Kidney (tissue), 13 donors: ENCODE measurements at regions not wholly inside any gene's neighbourhood (a gene's known extent, or its start where the extent isn't known, plus 50 kb on each side); places are given as distances from the start of the nearest gene placed in this dataset.

Experiments
- DNase-seq, 5 donors: peaks; one replicate each; pipeline ENCODE4 v3.0.0-alpha.2; 2013 to 2020
- FAIRE-seq: peaks from 2 replicates; lab custom pipeline; 2012; peaks lifted over from hg19 to GRCh38; lab: Jason Lieb, UNC
- H3K27ac ChIP-seq, 2 donors: one replicate each; pipeline ENCODE4 v1.7.0; 2013; ENCODE audit warnings: low read depth in 2 of 2, low read length in 2 of 2, inconsistent platforms in 1 of 2
- H3K27me3 ChIP-seq: one replicate; pipeline ENCODE4 v1.7.1; 2013; ENCODE audit warnings: low read length, inconsistent platforms; ENCODE audit not compliant: control insufficient read depth, insufficient read depth
- H3K36me3 ChIP-seq, 3 donors: one replicate each; pipeline versions ENCODE4 v1.7.0 to v1.7.1; 2013; ENCODE audit warnings: low read length in 3 of 3, control low read depth in 1 of 3, inconsistent platforms in 1 of 3; ENCODE audit not compliant: insufficient read depth in 3 of 3, control insufficient read depth in 2 of 3
- H3K4me1 ChIP-seq, 3 donors: one replicate each; pipeline versions ENCODE4 v1.7.0 to v1.7.1; 2013; ENCODE audit warnings: low read length in 3 of 3, inconsistent platforms in 1 of 3, low read depth in 1 of 3; ENCODE audit not compliant: control insufficient read depth in 2 of 3, insufficient read depth in 2 of 3
- H3K4me3 ChIP-seq, 3 donors: one replicate each; pipeline versions ENCODE4 v1.7.0 to v1.8.1; 2013; ENCODE audit warnings: low read length in 3 of 3, control low read depth in 1 of 3, inconsistent platforms in 1 of 3
- H3K9ac ChIP-seq, 3 donors: one replicate each; pipeline versions ENCODE4 v1.7.0 to v1.7.1; 2013; ENCODE audit warnings: low read length in 3 of 3, control low read depth in 1 of 3, inconsistent platforms in 1 of 3
- H3K9me3 ChIP-seq, 3 donors: one replicate each; pipeline versions ENCODE4 v1.7.0 to v1.7.1; 2013; ENCODE audit warnings: low read length in 3 of 3, control low read depth in 1 of 3, inconsistent platforms in 1 of 3; ENCODE audit not compliant: control insufficient read depth in 2 of 3, insufficient read depth in 1 of 3
- CTCF ChIP-seq: IDR thresholded peaks from 3 replicates; pipeline ENCODE4 v1.5.1; 2012; ENCODE audit warnings: mild to moderate bottlenecking, moderate library complexity, borderline replicate concordance; ENCODE audit not compliant: insufficient read depth; ENCODE audit errors: extremely low read depth
- intact Hi-C: fragments of 100-400 bp; cut with DNase I; formaldehyde crosslinking; loops from one replicate; pipeline ENCODE4 v1.11.1; 2022
- donor health status: control.
- donor health status: control.
- donor health status: control.
- donor health status: control.
- donor health status: control.
- donor health status: DM: yes; HTN: yes; CAD: no.
- donor health status: Normal renal cell carcinoma (clear cell type).

GRCh38 chr12:67742461-67742860, 93.9 kb downstream of the DYRK2 start:
- Histone ChIP-seq H3K9ac (no peak overlapping the region), H3K9me3 (no peaks in the 10 kb centered on the region), H3K4me1 (no peaks in the 10 kb centered on the region), H3K27ac (no peak overlapping the region), H3K27me3 (no peaks in the 10 kb centered on the region), H3K36me3 (no peaks in the 10 kb centered on the region), H3K4me3 (no peak overlapping the region)
- FAIRE-seq (no peak), DNase-seq (no peak)
- no peak for TF ChIP-seq CTCF
- intact Hi-C loops = no loop called here

GRCh38 chr12:67747869-67748742, 99.6 kb downstream of the DYRK2 start:
- DNase-seq (no peak), FAIRE-seq (no peak)
- Histone ChIP-seq H3K27me3 (no peaks in the 10 kb centered on the region), H3K27ac (no peak overlapping the region), H3K36me3 (no peaks in the 10 kb centered on the region), H3K9me3 (no peaks in the 10 kb centered on the region), H3K9ac (no peak overlapping the region), H3K4me1 (no peaks in the 10 kb centered on the region), H3K4me3 (no peak overlapping the region)
- intact Hi-C loops = no loop called here
- TF ChIP-seq CTCF = no peak

GRCh38 chr12:67748743-67749040, 100.1 kb downstream of the DYRK2 start:
- Histone ChIP-seq H3K4me1 (no peaks in the 10 kb centered on the region), H3K9ac (no peak overlapping the region), H3K27ac (no peak overlapping the region), H3K27me3 (no peaks in the 10 kb centered on the region), H3K36me3 (no peaks in the 10 kb centered on the region), H3K9me3 (no peaks in the 10 kb centered on the region), H3K4me3 (no peak overlapping the region)
- TF ChIP-seq CTCF = no peak
- FAIRE-seq = no peak
- intact Hi-C loops = no loop called here
- no peak for DNase-seq
